Calu3 (cell line): ENCODE measurements at regions not wholly inside any gene's neighbourhood (a gene's known extent, or its start where the extent isn't known, plus 50 kb on each side); places are given as distances from the start of the nearest gene placed in this dataset.

ENCODE experiments used
- BruUV-seq: library from RNA; stranded (reverse); fragments of 400-500 nt; replicated peaks from 2 replicates; lab custom pipeline; 2021; lab: Mats Ljungman, UMichigan
- CTCF ChIA-PET: fragments of 300-600 bp; sonication (Branson Sonifier 250); formaldehyde crosslinking; loops from one replicate; lab custom pipeline; 2022; ENCODE audit warnings: antibody characterized with exemption; lab: Charles Lee
- DNase-seq: peaks from one replicate; pipeline ENCODE4 v3.0.0; 2022
- H3K27ac Mint-ChIP-seq: one replicate; pipeline ENCODE4 v1.8.0; 2022; ENCODE audit warnings: mixed read lengths; ENCODE audit not compliant: unreplicated experiment
- H3K27me3 Mint-ChIP-seq: one replicate; pipeline ENCODE4 v1.8.0; 2022; ENCODE audit warnings: mixed read lengths; ENCODE audit not compliant: unreplicated experiment
- H3K36me3 Mint-ChIP-seq: one replicate; pipeline ENCODE4 v1.8.0; 2022; ENCODE audit warnings: mild to moderate bottlenecking, moderate library complexity, mixed read lengths; ENCODE audit not compliant: insufficient read depth, unreplicated experiment
- H3K4me1 Mint-ChIP-seq: one replicate; pipeline ENCODE4 v1.8.0; 2022; ENCODE audit warnings: mild to moderate bottlenecking, low read depth, mixed read lengths; ENCODE audit not compliant: unreplicated experiment
- H3K4me3 Mint-ChIP-seq: one replicate; pipeline ENCODE4 v1.8.0; 2022; ENCODE audit warnings: mild to moderate bottlenecking, low read depth, moderate library complexity, mixed read lengths; ENCODE audit not compliant: unreplicated experiment
- H3K9me3 Mint-ChIP-seq: one replicate; pipeline ENCODE4 v1.8.0; 2022; ENCODE audit warnings: low read depth, mixed read lengths; ENCODE audit not compliant: unreplicated experiment
- CTCF ChIP-seq: fragments of 200-600 bp; IDR thresholded peaks from one replicate; pipeline ENCODE4 v1.8.0; 2022; ENCODE audit warnings: antibody characterized with exemption; ENCODE audit not compliant: unreplicated experiment
- intact Hi-C: fragments of 100-400 bp; cut with micrococcal nuclease; formaldehyde crosslinking; loops from one replicate; pipeline ENCODE4 v1.10.0; 2022; ENCODE audit not compliant: unreplicated experiment

- H3K27ac Mint-ChIP-seq: no peak overlapping the region
- no peak overlapping the region for H3K4me3 Mint-ChIP-seq
- no peaks in the 10 kb centered on the region for H3K4me1 Mint-ChIP-seq
- no peak for DNase-seq
- CTCF ChIA-PET: no interaction called here
- no peaks in the 10 kb centered on the region for H3K36me3 Mint-ChIP-seq
- TF ChIP-seq CTCF: no peak
- BruUV-seq: no TSS peak
- intact Hi-C loops: no loop called here
- no peaks in the 10 kb centered on the region for H3K27me3 Mint-ChIP-seq
- no peaks in the 10 kb centered on the region for H3K9me3 Mint-ChIP-seq
Observed at GRCh38 chr4:12139296-12139695, 710.6 kb upstream of the HS3ST1 start.

- Mint-ChIP-seq H3K27me3 (no peaks in the 10 kb centered on the region), H3K4me1 (no peaks in the 10 kb centered on the region), H3K4me3 (no peak overlapping the region), H3K9me3 (no peaks in the 10 kb centered on the region), H3K27ac (no peak overlapping the region), H3K36me3 (no peaks in the 10 kb centered on the region)
- DNase-seq: no peak
- intact Hi-C loops: no loop called here
- BruUV-seq: no TSS peak
- CTCF ChIA-PET: no interaction called here
- TF ChIP-seq CTCF: no peak
Observed at GRCh38 chr4:12138488-12138887, 709.8 kb upstream of the HS3ST1 start.

GRCh38 chr4:12137575-12137974 is 708.9 kb upstream of the HS3ST1 start:
- no peaks in the 10 kb centered on the region for H3K36me3 Mint-ChIP-seq
- intact Hi-C loops: no loop called here
- H3K4me1 Mint-ChIP-seq: no peaks in the 10 kb centered on the region
- DNase-seq: no peak
- no peaks in the 10 kb centered on the region for H3K27me3 Mint-ChIP-seq
- no peaks in the 10 kb centered on the region for H3K9me3 Mint-ChIP-seq
- no TSS peak for BruUV-seq
- CTCF ChIA-PET: no interaction called here
- H3K4me3 Mint-ChIP-seq: no peak overlapping the region
- H3K27ac Mint-ChIP-seq: no peak overlapping the region
- no peak for TF ChIP-seq CTCF

GRCh38 chr4:12126474-12126873 is 697.8 kb upstream of the HS3ST1 start:
- DNase-seq: no peak
- no TSS peak for BruUV-seq
- Mint-ChIP-seq H3K4me1 (no peaks in the 10 kb centered on the region), H3K36me3 (no peaks in the 10 kb centered on the region), H3K27me3 (no peaks in the 10 kb centered on the region), H3K9me3 (peaks cover 2% of the 10 kb centered on the region), H3K27ac (no peak overlapping the region), H3K4me3 (no peak overlapping the region)
- no peak for TF ChIP-seq CTCF
- intact Hi-C loops: no loop called here
- CTCF ChIA-PET: no interaction called here
